ENCODE measurements at regions not wholly inside any gene's neighbourhood (a gene's known extent, or its start where the extent isn't known, plus 50 kb on each side); places are given as distances from the start of the nearest gene placed in this dataset.

- TF ChIP-seq CTCF (IDR thresholded peaks at IDR 0.05; ENCODE audit: low read length) (no peak), EZH2 (IDR thresholded peaks at IDR 0.05; ENCODE audit: borderline replicate concordance, low read length) (no peak)
Observed at GRCh38 chr12:68403296-68403695, 71.1 kb upstream of the MDM1 start.
